K562 (cell line): ENCODE measurements at regions not wholly inside any gene's neighbourhood (a gene's known extent, or its start where the extent isn't known, plus 50 kb on each side); places are given as distances from the start of the nearest gene placed in this dataset.
A peak's percentile ranks its signal among the peaks of the same experiment; 100 is the strongest.

Experiments used
- ATAC-seq: fragments of 200-7000 bp; cut with Tn5 transposase; 3 replicates; pipeline ENCODE4 v1.9.1; 2020; ENCODE audit warnings: moderate library complexity
- BruUV-seq: library from RNA; stranded (reverse); fragments of 400-500 nt; replicated peaks from 2 replicates; lab custom pipeline; 2021; lab: Mats Ljungman, UMichigan
- CTCF ChIA-PET: fragments of 300-600 bp; formaldehyde crosslinking; extraction: SDS; loops from one replicate; lab custom pipeline; 2021; ENCODE audit warnings: low intra/inter-chr PET ratio; lab: Yijun Ruan, JAX
- POLR2A ChIA-PET: fragments of 300-600, 350-650 bp; sonication (Branson Sonifier 250); formaldehyde crosslinking; extraction: SDS; loops from one replicate; lab custom pipeline; 2021; ENCODE audit warnings: antibody characterized with exemption, inconsistent platforms; lab: Yijun Ruan, JAX
- DNase-seq, 4 experiments: peaks; one replicate each; pipeline versions ENCODE4 v3.0.0 to v3.0.0-alpha.2; 2011 to 2018; ENCODE audit warnings: low spot score in 3 of 4, mixed read lengths in 3 of 4; ENCODE audit errors: extremely low read depth in 1 of 4
- FAIRE-seq: peaks from 2 replicates; lab custom pipeline; 2011; peaks lifted over from hg19 to GRCh38; lab: Jason Lieb, UNC
- H2AFZ ChIP-seq: 2 replicates; pipeline ENCODE4 v1.6.0; 2011; ENCODE audit warnings: low read depth, low read length, control low read depth, inconsistent platforms
- H3K27ac ChIP-seq: fragments of 200-600 bp; 3 replicates; pipeline ENCODE4 v1.8.0; 2011; ENCODE audit warnings: low read depth, mild to moderate bottlenecking, control low read depth, inconsistent platforms, low read length, moderate library complexity, mixed read lengths; ENCODE audit errors: extremely low read depth
- H3K27me3 ChIP-seq, 2 experiments: fragments of 300-600 bp in 1 of 2; 2 replicates in 1 of 2; 3 replicates in 1 of 2; pipeline versions ENCODE4 v1.6.0 to v1.8.0; 2011; ENCODE audit warnings: inconsistent platforms in 2 of 2, low read length in 2 of 2, mild to moderate bottlenecking in 1 of 2, mixed read lengths in 1 of 2, moderate library complexity in 1 of 2; ENCODE audit not compliant: control insufficient read depth in 2 of 2, insufficient read depth in 2 of 2
- H3K36me3 ChIP-seq: fragments of 300-600 bp; 3 replicates; pipeline ENCODE4 v1.8.0; 2011; ENCODE audit warnings: mild to moderate bottlenecking, low read length, inconsistent platforms; ENCODE audit not compliant: control insufficient read depth, insufficient read depth
- H3K4me1 ChIP-seq, 2 experiments: fragments of 200-600 bp in 1 of 2; replicated peaks in 1 of 2; 2 replicates in 1 of 2; 3 replicates in 1 of 2; pipeline versions ENCODE4 v1.5.1 to v1.8.0; 2011; ENCODE audit warnings: inconsistent platforms in 2 of 2, low read length in 2 of 2, mild to moderate bottlenecking in 1 of 2, mixed read lengths in 1 of 2, moderate library complexity in 1 of 2; ENCODE audit not compliant: control insufficient read depth in 2 of 2, insufficient read depth in 2 of 2
- H3K4me2 ChIP-seq: 2 replicates; pipeline ENCODE4 v1.6.1; 2011; ENCODE audit warnings: low read length, control low read depth, inconsistent platforms, mixed read lengths; ENCODE audit not compliant: insufficient read depth
- H3K4me3 ChIP-seq: fragments of 200-600 bp; sonication (generic), shearing (Covaris generic); 2 replicates; pipeline ENCODE4 v1.5.1; 2016; ENCODE audit warnings: control low read depth, inconsistent platforms
- H3K79me2 ChIP-seq: fragments of 200-600 bp; 3 replicates; pipeline ENCODE4 v1.8.0; 2011; ENCODE audit warnings: low read length, inconsistent platforms; ENCODE audit not compliant: control insufficient read depth, insufficient read depth
- H3K9ac ChIP-seq, 2 experiments: 2 replicates each; pipeline versions ENCODE4 v1.6.0 to v1.6.1; 2011; ENCODE audit warnings: low read depth in 2 of 2, low read length in 2 of 2, control low read depth in 1 of 2, inconsistent platforms in 1 of 2, mild to moderate bottlenecking in 1 of 2, mixed read lengths in 1 of 2; ENCODE audit not compliant: insufficient read depth in 1 of 2
- H3K9me1 ChIP-seq: one replicate; pipeline ENCODE4 v1.6.0; 2011; ENCODE audit warnings: inconsistent platforms, mild to moderate bottlenecking, low read length, moderate library complexity; ENCODE audit not compliant: control insufficient read depth, insufficient read depth
- H3K9me3 ChIP-seq: replicated peaks from 2 replicates; pipeline ENCODE4 v1.5.1; 2011; ENCODE audit warnings: low read depth, low read length, inconsistent platforms; ENCODE audit not compliant: control insufficient read depth, insufficient read depth
- H4K20me1 ChIP-seq: replicated peaks from 2 replicates; pipeline ENCODE4 v1.6.1; 2011; ENCODE audit warnings: low read length, inconsistent platforms, mixed read lengths; ENCODE audit not compliant: control insufficient read depth, insufficient read depth
- CEBPB ChIP-seq: fragments of 450-650 bp; IDR thresholded peaks from 2 replicates; pipeline ENCODE4 v1.6.1; 2016; ENCODE audit warnings: missing genetic modification characterization, missing compliant biosample characterization
- COPS2 ChIP-seq: fragments of 450-650 bp; conservative IDR thresholded peaks from 2 replicates; pipeline ENCODE4 v1.6.1; 2016; ENCODE audit warnings: mild to moderate bottlenecking, moderate library complexity
- CREB3 ChIP-seq: fragments of 450-650 bp; conservative IDR thresholded peaks from 2 replicates; pipeline ENCODE4 v1.6.1; 2016; ENCODE audit warnings: missing genetic modification characterization, low read depth, mild to moderate bottlenecking, missing compliant biosample characterization, moderate library complexity
- DDX20 ChIP-seq: fragments of 450-650 bp; IDR thresholded peaks from 2 replicates; pipeline ENCODE4 v1.6.1; 2016; ENCODE audit warnings: missing genetic modification characterization, low read depth, mild to moderate bottlenecking, missing compliant biosample characterization, moderate library complexity
- ERF ChIP-seq: fragments of 450-650 bp; formaldehyde crosslinking; IDR thresholded peaks from 2 replicates; pipeline ENCODE4 v1.4.0; 2020; ENCODE audit warnings: mild to moderate bottlenecking, mixed read lengths
- GABPB2 ChIP-seq: fragments of 250-450 bp; sonication (Bioruptor Pico); conservative IDR thresholded peaks from 2 replicates; pipeline ENCODE4 v1.5.1; 2021; ENCODE audit warnings: mild to moderate bottlenecking
- GMEB1 ChIP-seq: fragments of 250-450 bp; sonication (Bioruptor Pico); IDR thresholded peaks from 2 replicates; pipeline ENCODE4 v1.4.0; 2020; ENCODE audit warnings: mild to moderate bottlenecking
- MBD2 ChIP-seq: sonication (generic); IDR thresholded peaks from 2 replicates; pipeline ENCODE4 v1.6.1; 2016; ENCODE audit warnings: low read depth, borderline replicate concordance
- TCF7L2 ChIP-seq: fragments of 150-350 bp; IDR thresholded peaks from 2 replicates; pipeline ENCODE4 v1.6.1; 2016; ENCODE audit warnings: low read depth, mild to moderate bottlenecking, low read length, moderate library complexity
- ZNF232 ChIP-seq: sonication (generic); formaldehyde crosslinking; IDR thresholded peaks from 2 replicates; pipeline ENCODE4 v1.8.0; 2022; ENCODE audit warnings: mild to moderate bottlenecking, missing genetic modification reagents
- ZNF354B ChIP-seq: fragments of 250-450 bp; sonication (Bioruptor Pico); IDR thresholded peaks from 2 replicates; pipeline ENCODE4 v1.4.0; 2020
- ZNF639 ChIP-seq, 2 experiments: fragments of 200-800 bp in 1 of 2; sonication (Bioruptor generic) in 1 of 2; sonication (generic) in 1 of 2; formaldehyde crosslinking in 1 of 2; IDR thresholded peaks in 1 of 2; conservative IDR thresholded peaks in 1 of 2; 2 replicates each; pipeline versions ENCODE4 v1.5.0 to v1.6.1; 2016 to 2020; ENCODE audit warnings: missing compliant biosample characterization in 1 of 2, missing genetic modification characterization in 1 of 2, missing genetic modification reagents in 1 of 2
- ZNF778 ChIP-seq: fragments of 450-650 bp; formaldehyde crosslinking; IDR thresholded peaks from 2 replicates; pipeline ENCODE4 v1.4.0; 2020; ENCODE audit warnings: mild to moderate bottlenecking, moderate library complexity
- WGBS: fragments of 100-300 bp; shearing (Covaris generic); methylation state at CpG from one replicate; pipeline ENCODE4 v1.1.6; 2016; ENCODE audit warnings: low coverage, mixed read lengths; ENCODE audit not compliant: insufficient coverage; ENCODE audit errors: missing lambda C conversion rate; 5-methylcytosine and 5-hydroxymethylcytosine counted together
- in situ Hi-C: fragments of 300-500 bp; cut with MboI; formaldehyde crosslinking; loops from 4 replicates; pipeline ENCODE4 v1.15.0; 2018; ENCODE audit warnings: inconsistent platforms, mixed read lengths
- intact Hi-C: fragments of 100-400 bp; cut with micrococcal nuclease; formaldehyde crosslinking; loops from 2 replicates; pipeline ENCODE4 v1.14.2; 2022

GRCh38 chr7:156261581-156261980 lies 379.0 kb upstream of the RNF32 start:
- no peaks in the 10 kb centered on the region for H3K36me3 ChIP-seq
- peak; percentile 51; the same call in 1 of the 2 replicates for TF ChIP-seq CEBPB (tag)
- TF ChIP-seq GMEB1 (CRISPR knock-in tag): no peak
- intact Hi-C loops (no loop called here), in situ Hi-C loops (no loop called here)
- no peak for ATAC-seq
- H3K27ac ChIP-seq: no peak overlapping the region
- H3K4me3 ChIP-seq: no peak overlapping the region
- H3K79me2 ChIP-seq: no peaks in the 10 kb centered on the region
- DNase-seq: no peak
- no peaks in the 10 kb centered on the region for H3K9me1 ChIP-seq
- CTCF ChIA-PET: no interaction called here
- no peaks in the 10 kb centered on the region for H4K20me1 ChIP-seq
- H3K9ac ChIP-seq: no peak overlapping the region
- BruUV-seq: no TSS peak
- 0% methylated on average over 3 of the region's 3 CpGs for WGBS
- FAIRE-seq: no peak
- POLR2A ChIA-PET: interaction anchor here (1.3 kb wide), 1 partner anchor 15 kb away, joined by 3 read pairs; no protein-coding TSS in a partner anchor
- no peaks in the 10 kb centered on the region for H3K9me3 ChIP-seq
- no peaks in the 10 kb centered on the region for H3K4me1 ChIP-seq
- H2AFZ ChIP-seq: no peak overlapping the region
- peaks cover 0 to 21% of the 10 kb centered on the region in 2 experiments; a peak in 3 of 5 replicates for H3K27me3 ChIP-seq
- no peak overlapping the region for H3K4me2 ChIP-seq

GRCh38 chr7:156257904-156258303 lies 382.7 kb upstream of the RNF32 start:
- no peak overlapping the region for H2AFZ ChIP-seq
- BruUV-seq: no TSS peak
- H3K27me3 ChIP-seq: peaks cover 0 to 35% of the 10 kb centered on the region in 2 experiments; a peak in 2 of 5 replicates
- no peak overlapping the region for H3K9ac ChIP-seq
- H3K9me1 ChIP-seq: no peaks in the 10 kb centered on the region
- DNase-seq (no peak), FAIRE-seq (no peak), ATAC-seq (no peak)
- no peaks in the 10 kb centered on the region for H3K9me3 ChIP-seq
- no peak overlapping the region for H3K27ac ChIP-seq
- no peaks in the 10 kb centered on the region for H3K4me1 ChIP-seq
- H3K36me3 ChIP-seq: no peaks in the 10 kb centered on the region
- in situ Hi-C loops (no loop called here), intact Hi-C loops (no loop called here)
- H3K4me2 ChIP-seq: no peak overlapping the region
- H3K79me2 ChIP-seq: no peaks in the 10 kb centered on the region
- ChIA-PET CTCF (no interaction called here), POLR2A (no interaction called here)
- H3K4me3 ChIP-seq: no peak overlapping the region
- H4K20me1 ChIP-seq: no peaks in the 10 kb centered on the region
- 0% methylated on average over 1 of the region's 1 CpG for WGBS
- TF ChIP-seq ERF (CRISPR knock-in tag) (no peak), ZNF778 (no peak), ZNF639 (CRISPR knock-in tag; conservative IDR thresholded peaks at IDR 0.05 in 1 of 2, IDR thresholded peaks at IDR 0.05 in 1 of 2) (no peak), CREB3 (tag) (no peak), COPS2 (no peak), DDX20 (no peak), ZNF354B (no peak), GABPB2 (CRISPR knock-in tag) (no peak), TCF7L2 (no peak), MBD2 (no peak), ZNF232 (CRISPR knock-in tag) (no peak)
